HEK293 (cell line): ENCODE measurements at regions not wholly inside any gene's neighbourhood (a gene's known extent, or its start where the extent isn't known, plus 50 kb on each side); places are given as distances from the start of the nearest gene placed in this dataset.

Experiments used
- CTCF ChIP-seq: fragments of 450-650 bp; formaldehyde crosslinking; IDR thresholded peaks from 2 replicates; pipeline ENCODE4 v1.5.1; 2016; ENCODE audit warnings: missing biosample characterization, missing genetic modification characterization
- EGR2 ChIP-seq: fragments of 450-650 bp; formaldehyde crosslinking; IDR thresholded peaks from 2 replicates; pipeline ENCODE4 v1.5.1; 2016; ENCODE audit warnings: low read depth, missing biosample characterization, missing genetic modification characterization
- ZFP41 ChIP-seq: fragments of 450-650 bp; formaldehyde crosslinking; IDR thresholded peaks from 2 replicates; pipeline ENCODE4 v1.5.1; 2016; ENCODE audit warnings: missing biosample characterization, missing genetic modification characterization, borderline replicate concordance
- ZNF350 ChIP-seq: fragments of 450-650 bp; formaldehyde crosslinking; IDR thresholded peaks from 2 replicates; pipeline ENCODE4 v1.5.0; 2017; ENCODE audit warnings: missing biosample characterization, mild to moderate bottlenecking, missing genetic modification characterization
- ZNF398 ChIP-seq: fragments of 450-650 bp; formaldehyde crosslinking; IDR thresholded peaks from 2 replicates; pipeline ENCODE4 v1.5.1; 2017; ENCODE audit warnings: missing biosample characterization, missing genetic modification characterization
- ZNF843 ChIP-seq: fragments of 450-650 bp; formaldehyde crosslinking; IDR thresholded peaks from 2 replicates; pipeline ENCODE4 v1.5.1; 2016; ENCODE audit warnings: missing biosample characterization, missing genetic modification characterization

GRCh38 chr4:71251261-71251660, 87.6 kb upstream of the SLC4A4 start:
- TF ChIP-seq ZNF843 (tag by site-specific recombination) (no peak), ZNF398 (no peak), CTCF (no peak), ZNF350 (tag by site-specific recombination) (no peak), ZFP41 (tag by site-specific recombination) (no peak), EGR2 (tag by site-specific recombination) (no peak)
